Esophagus muscularis mucosa (tissue), 4 donors: ENCODE measurements at regions not wholly inside any gene's neighbourhood (a gene's known extent, or its start where the extent isn't known, plus 50 kb on each side); places are given as distances from the start of the nearest gene placed in this dataset.

ENCODE experiments used
- DNase-seq: peaks from one replicate; pipeline ENCODE4 v3.0.0-alpha.2; 2017; ENCODE audit errors: extremely low spot score
- H3K27ac ChIP-seq, 4 donors: fragments of 200-600 bp; sonication (generic); replicated peaks in 1 of 4; 1 replicate in 3 of 4; 2 replicates in 1 of 4; pipeline ENCODE4 v1.5.1; 2016 to 2019; ENCODE audit warnings: mild to moderate bottlenecking in 1 of 4
- H3K27me3 ChIP-seq, 4 donors: fragments of 200-600 bp; sonication (generic); one replicate each; pipeline versions ENCODE4 v1.5.1 to v1.6.0; 2016 to 2019
- H3K36me3 ChIP-seq, 4 donors: fragments of 200-600 bp; sonication (generic); one replicate each; pipeline ENCODE4 v1.5.1; 2016 to 2019
- H3K4me1 ChIP-seq, 4 donors: fragments of 200-600 bp; sonication (generic); one replicate each; pipeline ENCODE4 v1.5.1; 2016 to 2019
- H3K4me3 ChIP-seq, 4 donors: fragments of 200-600 bp; sonication (generic); 1 replicate in 2 of 4; 2 replicates in 2 of 4; pipeline ENCODE4 v1.5.1; 2016 to 2019; ENCODE audit warnings: mild to moderate bottlenecking in 4 of 4, moderate library complexity in 1 of 4
- H3K9me3 ChIP-seq, 4 donors: fragments of 200-600 bp; sonication (generic); 1 replicate in 3 of 4; 2 replicates in 1 of 4; pipeline ENCODE4 v1.5.1; 2016 to 2019
- EP300 ChIP-seq: sonication (generic); formaldehyde crosslinking; IDR thresholded peaks from one replicate; pipeline ENCODE4 v1.6.1; 2017; ENCODE audit warnings: antibody characterized with exemption
- POLR2A ChIP-seq: fragments of 450-650 bp; IDR thresholded peaks from one replicate; pipeline ENCODE4 v1.6.1; 2017; ENCODE audit warnings: antibody characterized with exemption, moderate library complexity, mild to moderate bottlenecking, low read depth
- POLR2AphosphoS5 ChIP-seq, 2 donors: sonication (generic); formaldehyde crosslinking; IDR thresholded peaks; one replicate each; pipeline ENCODE4 v1.6.1; 2017; ENCODE audit warnings: antibody characterized with exemption in 2 of 2
- WGBS: methylation state at CpG from one replicate; pipeline ENCODE4 v1.1.5; 2018; 5-methylcytosine and 5-hydroxymethylcytosine counted together
- intact Hi-C: fragments of 100-400 bp; cut with DNase I; formaldehyde crosslinking; loops from one replicate; pipeline ENCODE4 v1.15.1; 2023
- TF ChIP-seq, protein P1 (sequence below), 3 experiments: fragments of 200-600 bp in 2 of 3; fragments of 450-650 bp in 1 of 3; sonication (generic) in 2 of 3; IDR thresholded peaks; one replicate each; pipeline ENCODE4 v1.5.1; 2017 to 2019; ENCODE audit warnings: antibody characterized with exemption in 3 of 3, mild to moderate bottlenecking in 2 of 3, moderate library complexity in 1 of 3

- Histone ChIP-seq H3K4me1 (peaks cover 4 to 9% (median 6%) of the 10 kb centered on the region in 4 donors), H3K27me3 (no peaks in the 10 kb centered on the region), H3K36me3 (no peaks in the 10 kb centered on the region), H3K9me3 (peaks cover 0 to 6% (median 0%) of the 10 kb centered on the region in 4 donors), H3K4me3 (no peak overlapping the region), H3K27ac (no peak overlapping the region)
- intact Hi-C loops: no loop called here
- WGBS: 83% methylated on average over 4 of the region's 4 CpGs
- no peak for DNase-seq
- no peak for TF ChIP-seq POLR2AphosphoS5 (IDR thresholded peaks at IDR 0.05)
- no peak for TF ChIP-seq POLR2A
- TF ChIP-seq, protein P1, sequence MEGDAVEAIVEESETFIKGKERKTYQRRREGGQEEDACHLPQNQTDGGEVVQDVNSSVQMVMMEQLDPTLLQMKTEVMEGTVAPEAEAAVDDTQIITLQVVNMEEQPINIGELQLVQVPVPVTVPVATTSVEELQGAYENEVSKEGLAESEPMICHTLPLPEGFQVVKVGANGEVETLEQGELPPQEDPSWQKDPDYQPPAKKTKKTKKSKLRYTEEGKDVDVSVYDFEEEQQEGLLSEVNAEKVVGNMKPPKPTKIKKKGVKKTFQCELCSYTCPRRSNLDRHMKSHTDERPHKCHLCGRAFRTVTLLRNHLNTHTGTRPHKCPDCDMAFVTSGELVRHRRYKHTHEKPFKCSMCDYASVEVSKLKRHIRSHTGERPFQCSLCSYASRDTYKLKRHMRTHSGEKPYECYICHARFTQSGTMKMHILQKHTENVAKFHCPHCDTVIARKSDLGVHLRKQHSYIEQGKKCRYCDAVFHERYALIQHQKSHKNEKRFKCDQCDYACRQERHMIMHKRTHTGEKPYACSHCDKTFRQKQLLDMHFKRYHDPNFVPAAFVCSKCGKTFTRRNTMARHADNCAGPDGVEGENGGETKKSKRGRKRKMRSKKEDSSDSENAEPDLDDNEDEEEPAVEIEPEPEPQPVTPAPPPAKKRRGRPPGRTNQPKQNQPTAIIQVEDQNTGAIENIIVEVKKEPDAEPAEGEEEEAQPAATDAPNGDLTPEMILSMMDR (IDR thresholded peaks at IDR 0.05): no peak
These were observed 118.2 kb upstream of the HMHB1 start for GRCh38 chr5:143693651-143694252.

DNA sequence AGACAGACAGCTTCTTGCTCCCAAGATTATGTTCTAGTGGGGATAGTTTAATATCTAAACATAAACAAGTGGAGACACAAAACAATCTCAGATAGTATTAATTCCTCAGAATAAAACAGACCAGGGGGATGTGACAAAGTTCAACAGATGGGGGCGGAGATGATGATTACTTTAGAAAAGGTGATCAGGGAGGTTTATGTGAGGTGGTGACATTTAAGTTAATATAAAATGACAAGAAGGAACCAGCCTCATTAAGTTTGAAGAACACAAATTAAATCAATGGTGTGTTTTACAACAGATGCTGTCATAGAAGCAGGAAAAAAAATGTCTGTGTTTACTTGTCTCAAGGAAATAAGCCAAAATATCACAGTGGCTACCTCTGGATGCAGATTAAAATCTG lies 119.6 kb upstream of the HMHB1 start:
- Histone ChIP-seq H3K27ac (no peak overlapping the region), H3K4me1 (peaks cover 4 to 9% (median 6%) of the 10 kb centered on the region in 4 donors), H3K9me3 (peaks cover 0 to 6% (median 0%) of the 10 kb centered on the region in 4 donors), H3K4me3 (no peak overlapping the region), H3K27me3 (no peaks in the 10 kb centered on the region), H3K36me3 (no peaks in the 10 kb centered on the region)
- DNase-seq: no peak
- intact Hi-C loops: no loop called here
- WGBS: 94% methylated on average over 1 of the region's 1 CpG
- TF ChIP-seq POLR2A: no peak
- TF ChIP-seq, protein P1 (IDR thresholded peaks at IDR 0.05): no peak
- TF ChIP-seq POLR2AphosphoS5 (IDR thresholded peaks at IDR 0.05): no peak
- TF ChIP-seq EP300: no peak

DNA sequence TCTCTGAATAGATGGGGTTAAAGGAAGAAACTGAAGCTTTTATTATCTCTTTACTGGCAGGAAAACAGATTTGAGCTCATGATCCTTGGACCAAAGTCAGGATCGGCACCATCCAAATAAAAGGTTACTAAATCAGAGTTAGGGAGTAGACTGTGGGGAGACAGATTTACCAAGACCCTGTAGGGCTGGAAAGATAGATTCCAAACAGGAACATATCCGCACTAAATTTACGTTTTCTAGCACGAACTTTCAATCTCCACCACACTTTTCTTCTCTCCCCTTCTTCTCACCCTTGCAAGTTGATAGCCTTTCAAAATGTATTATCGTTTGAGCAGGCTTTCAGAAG lies 120.0 kb upstream of the HMHB1 start:
- H3K36me3 ChIP-seq: no peaks in the 10 kb centered on the region
- DNase-seq: no peak
- H3K27me3 ChIP-seq: no peaks in the 10 kb centered on the region
- intact Hi-C loops: no loop called here
- peaks cover 4 to 9% (median 6%) of the 10 kb centered on the region in 4 donors for H3K4me1 ChIP-seq
- no peak for TF ChIP-seq EP300
- no peak for TF ChIP-seq POLR2A
- TF ChIP-seq POLR2AphosphoS5 (IDR thresholded peaks at IDR 0.05): no peak
- TF ChIP-seq, protein P1 (IDR thresholded peaks at IDR 0.05): no peak
- WGBS: 70% methylated on average over 5 of the region's 5 CpGs
- H3K9me3 ChIP-seq: peaks cover 0 to 6% (median 0%) of the 10 kb centered on the region in 4 donors
- H3K4me3 ChIP-seq: no peak overlapping the region
- no peak overlapping the region for H3K27ac ChIP-seq

GRCh38 chr5:143691287-143691944 lies 120.5 kb upstream of the HMHB1 start:
- H3K36me3 ChIP-seq: no peaks in the 10 kb centered on the region
- H3K27ac ChIP-seq: no peak overlapping the region
- H3K9me3 ChIP-seq: peaks cover 0 to 6% (median 0%) of the 10 kb centered on the region in 4 donors
- no peaks in the 10 kb centered on the region for H3K27me3 ChIP-seq
- no peak overlapping the region for H3K4me3 ChIP-seq
- peaks cover 4 to 9% (median 6%) of the 10 kb centered on the region in 4 donors for H3K4me1 ChIP-seq
- TF ChIP-seq POLR2AphosphoS5 (IDR thresholded peaks at IDR 0.05) (no peak), EP300 (no peak), POLR2A (no peak)
- TF ChIP-seq, protein P1 (IDR thresholded peaks at IDR 0.05): no peak
- no peak for DNase-seq
- intact Hi-C loops: no loop called here
- 77% methylated on average over 3 of the region's 3 CpGs for WGBS
